Left forelimb (tissue), 1 donor: ENCODE measurements at regions not wholly inside any gene's neighbourhood (a gene's known extent, or its start where the extent isn't known, plus 50 kb on each side); places are given as distances from the start of the nearest gene placed in this dataset.

Experiments
- DNase-seq: peaks from one replicate; pipeline ENCODE4 v3.0.0-alpha.2; 2018; ENCODE audit warnings: low spot score

DNA sequence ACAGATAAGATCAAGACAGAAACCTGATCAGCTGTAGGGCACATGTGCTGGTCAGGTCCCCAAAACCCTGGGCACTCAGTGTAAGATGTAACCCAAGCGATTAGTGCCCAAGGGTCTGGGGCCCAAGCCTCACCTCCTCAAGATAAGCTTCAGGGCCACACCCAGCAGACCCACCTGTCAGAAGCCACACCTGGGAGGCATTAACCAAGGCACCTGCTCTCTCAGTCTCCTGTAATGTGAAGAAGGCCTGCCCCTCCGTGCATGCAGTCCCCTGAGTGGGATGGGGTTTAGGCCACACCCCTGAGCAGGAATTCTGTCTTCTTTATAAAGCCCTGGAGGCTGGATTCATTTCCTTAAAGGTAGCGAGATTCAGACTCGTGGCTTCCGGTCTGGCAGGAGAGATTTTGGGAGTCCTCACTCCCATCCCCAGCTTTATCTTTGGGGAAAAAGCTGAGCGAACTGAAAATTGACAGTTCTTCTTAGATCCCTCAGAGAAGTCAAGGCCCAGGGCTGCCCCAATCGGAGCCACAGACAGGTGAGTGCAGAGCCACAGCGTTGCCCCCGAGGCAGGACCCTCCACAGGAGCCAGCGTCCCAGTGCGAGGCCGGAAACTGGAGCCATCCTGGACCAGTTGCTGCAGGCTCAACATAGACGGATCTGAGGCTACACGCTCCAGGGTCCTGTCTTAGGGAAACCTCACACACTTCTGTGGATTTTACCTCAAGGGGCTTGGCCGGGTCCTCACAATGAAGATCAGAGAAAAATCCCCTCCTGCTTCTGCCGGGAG, 357.6 kb upstream of the IRX4 start:
- no peak for DNase-seq

DNA sequence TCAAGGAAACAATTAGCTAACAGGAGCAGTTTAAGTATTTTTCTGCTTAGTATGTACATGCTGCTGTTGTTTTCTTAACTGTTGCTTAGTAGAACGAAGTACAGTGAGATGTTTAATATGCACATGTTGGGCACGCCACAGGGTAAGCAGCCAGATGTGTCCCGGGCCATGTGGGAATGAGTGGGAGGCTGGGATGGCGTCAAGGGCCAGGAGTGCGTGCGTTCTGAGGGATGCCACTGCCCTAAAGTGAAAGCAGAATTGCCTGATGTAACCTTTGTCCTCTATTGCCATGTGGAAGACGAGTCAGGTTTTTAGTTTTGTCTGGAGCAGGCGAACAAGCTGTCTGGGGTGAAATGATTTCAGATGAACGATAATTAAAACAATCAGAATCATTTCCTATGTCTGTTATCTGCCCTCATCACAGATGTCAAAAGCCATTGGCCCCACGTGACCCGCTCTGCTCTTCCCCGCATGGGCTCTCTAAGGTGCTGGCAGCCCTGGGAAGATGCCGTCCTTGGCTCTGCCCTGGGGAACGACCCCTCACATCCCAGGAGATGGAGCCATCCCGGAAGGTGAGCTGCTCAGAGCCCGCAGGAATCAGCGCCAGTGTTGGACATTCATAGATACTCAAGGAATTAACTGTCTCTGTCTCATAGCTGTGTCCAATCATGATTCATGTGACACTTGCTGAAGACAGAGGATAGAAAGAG, 356.6 kb upstream of the IRX4 start:
- DNase-seq, result no peak

DNA sequence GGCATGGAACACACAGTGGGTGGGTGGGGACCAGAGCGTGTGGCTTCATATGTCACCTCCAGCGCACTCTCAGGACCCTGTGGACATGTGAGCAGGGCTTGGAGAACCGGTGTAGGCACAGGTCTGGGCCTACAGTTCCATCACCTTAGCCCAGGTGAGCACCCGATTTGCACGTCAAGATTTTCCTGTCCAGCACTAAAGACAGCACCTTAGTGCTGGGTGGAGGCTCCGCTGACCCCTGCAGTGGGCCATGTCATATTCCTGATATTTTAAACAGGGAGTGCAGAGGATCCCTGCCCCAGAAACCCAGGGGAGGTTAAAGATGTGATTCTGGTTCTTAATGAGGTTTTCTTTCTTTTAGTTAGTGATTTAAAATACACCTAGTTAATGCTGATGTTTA, 356.0 kb upstream of the IRX4 start:
- DNase-seq, result no peak

DNA sequence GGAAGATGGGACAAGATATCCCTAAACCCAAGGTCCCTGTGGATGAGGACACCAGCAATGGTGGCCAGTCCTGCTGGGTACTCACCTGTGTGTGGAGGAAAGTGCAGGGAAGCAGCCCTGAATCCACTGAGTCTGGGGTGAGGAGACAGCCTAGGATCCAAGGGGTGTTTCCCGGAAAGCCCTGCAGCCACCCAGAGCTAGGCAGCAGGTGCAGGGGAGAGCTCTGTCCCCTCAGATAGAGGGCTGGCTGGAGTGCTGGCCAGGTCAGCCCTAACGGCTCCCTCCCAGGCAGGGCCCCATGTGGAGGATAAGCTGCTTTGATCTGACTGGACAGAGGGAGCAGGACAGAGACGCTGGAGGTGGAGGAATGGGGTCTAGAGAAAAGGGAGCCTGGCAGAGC, 344.7 kb upstream of the IRX4 start:
- no peak for DNase-seq

DNA sequence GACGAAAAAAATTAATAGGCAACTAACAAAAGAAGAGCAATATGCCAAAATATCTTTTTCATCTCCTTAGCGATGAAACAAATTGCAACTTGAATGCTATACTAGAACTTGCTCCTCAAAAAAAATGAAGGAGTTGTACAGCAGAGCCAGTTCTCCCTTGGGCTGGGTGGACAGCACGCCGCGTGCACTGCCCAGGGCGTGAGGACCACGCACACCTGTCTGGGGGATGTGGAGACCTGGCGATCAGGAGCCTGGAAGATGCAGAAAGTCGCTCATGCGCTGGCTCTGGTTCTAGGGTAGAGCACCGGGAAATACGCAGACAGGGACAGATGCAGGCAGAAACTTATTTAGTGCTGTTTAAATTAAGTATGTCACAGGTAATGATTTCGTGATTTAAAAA, 342.0 kb upstream of the IRX4 start:
- DNase-seq, result no peak

DNA sequence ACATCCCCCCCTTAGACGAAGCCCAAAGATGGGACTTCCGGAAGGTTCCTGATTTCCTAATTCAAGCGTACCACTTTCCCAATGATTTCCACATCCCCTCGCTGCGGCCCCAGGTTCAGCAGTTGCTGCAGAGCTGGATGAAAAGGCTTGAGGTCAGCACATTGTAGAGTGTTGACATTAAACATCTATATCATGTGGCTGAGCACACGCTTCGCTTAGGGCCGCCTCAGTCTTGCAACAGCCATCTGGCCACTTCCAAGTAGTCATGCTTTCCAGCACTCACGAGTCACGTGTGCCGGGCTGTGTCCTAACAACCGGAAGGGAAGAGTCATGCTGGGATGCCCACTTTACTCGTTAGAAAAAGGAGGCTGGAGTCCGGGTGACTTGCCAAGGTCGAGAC, 340.6 kb upstream of the IRX4 start:
- DNase-seq, result no peak

DNA sequence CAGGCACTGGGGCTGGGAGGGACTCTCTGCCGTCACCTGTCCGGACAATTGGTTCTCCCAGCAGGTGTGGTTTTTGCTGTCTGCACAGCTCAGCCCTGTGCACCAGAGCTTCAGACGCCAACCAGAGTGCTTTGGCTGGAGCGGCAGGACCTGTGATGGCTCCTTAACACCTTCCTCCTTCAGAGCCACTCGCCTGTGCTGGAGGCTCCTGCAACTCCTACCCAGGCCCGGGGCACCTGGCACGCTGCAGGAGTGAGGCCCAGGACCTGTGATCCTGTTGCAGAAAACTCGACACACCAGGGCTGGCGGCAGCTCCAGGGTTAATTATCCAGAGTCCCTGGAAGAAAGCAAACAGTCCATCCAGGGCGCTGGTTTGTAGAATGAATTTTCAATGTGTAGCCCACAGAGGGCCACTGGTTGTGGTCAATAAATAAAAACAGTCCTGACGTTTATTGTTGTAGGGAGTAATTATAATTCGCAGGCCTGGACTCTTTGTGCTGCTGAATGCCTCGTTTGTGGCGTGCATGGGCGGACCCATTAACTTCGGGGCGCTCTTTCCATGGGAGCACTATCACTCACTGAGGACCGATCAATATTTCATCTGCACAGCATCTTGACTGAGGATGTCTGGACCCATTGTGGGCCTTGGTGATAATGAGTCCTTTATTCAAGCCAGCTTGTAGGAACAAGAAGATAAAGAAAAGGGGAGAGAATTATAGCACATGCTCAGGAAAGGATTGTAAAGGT, 339.7 kb upstream of the IRX4 start:
- no peak for DNase-seq

DNA sequence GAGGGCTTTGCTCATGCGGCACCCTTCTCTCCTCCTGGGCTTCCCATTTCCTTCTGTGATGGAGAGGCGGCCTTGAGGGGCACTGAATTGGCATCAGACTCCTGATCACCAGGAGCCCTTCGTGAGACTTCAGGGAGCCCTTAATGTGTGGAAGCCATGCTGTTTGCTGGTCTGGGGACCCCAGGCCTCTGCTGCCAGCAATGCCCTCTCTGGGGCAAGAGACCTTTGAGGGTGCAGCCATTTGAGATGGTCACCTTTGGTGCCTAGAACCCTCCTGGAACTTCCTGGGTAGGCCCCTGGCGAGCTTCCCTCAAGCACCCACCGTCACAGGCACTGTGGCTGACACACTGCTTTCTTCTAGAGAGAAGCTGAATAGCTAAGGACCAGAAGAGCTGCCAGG, 338.7 kb upstream of the IRX4 start:
- DNase-seq, result no peak

DNA sequence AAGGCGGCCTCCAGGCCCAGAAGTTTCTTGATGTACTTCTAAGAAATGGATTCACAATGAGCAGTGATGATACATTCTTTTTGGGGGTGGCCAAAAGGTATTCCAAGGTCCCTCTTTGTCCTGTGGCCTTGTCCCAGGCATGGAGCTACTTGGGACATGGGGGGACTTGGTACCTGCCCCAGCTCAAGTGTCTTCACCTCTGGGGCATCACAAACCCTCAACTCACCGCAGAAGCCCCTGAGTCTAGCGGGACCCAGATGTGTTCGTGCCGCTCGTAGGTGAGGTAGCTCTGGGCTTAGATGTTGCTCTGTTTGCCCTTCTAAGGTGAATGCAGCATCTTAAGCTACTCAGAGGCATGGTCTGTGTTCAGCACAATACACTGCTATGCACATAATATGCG, 338.0 kb upstream of the IRX4 start:
- no peak for DNase-seq

DNA sequence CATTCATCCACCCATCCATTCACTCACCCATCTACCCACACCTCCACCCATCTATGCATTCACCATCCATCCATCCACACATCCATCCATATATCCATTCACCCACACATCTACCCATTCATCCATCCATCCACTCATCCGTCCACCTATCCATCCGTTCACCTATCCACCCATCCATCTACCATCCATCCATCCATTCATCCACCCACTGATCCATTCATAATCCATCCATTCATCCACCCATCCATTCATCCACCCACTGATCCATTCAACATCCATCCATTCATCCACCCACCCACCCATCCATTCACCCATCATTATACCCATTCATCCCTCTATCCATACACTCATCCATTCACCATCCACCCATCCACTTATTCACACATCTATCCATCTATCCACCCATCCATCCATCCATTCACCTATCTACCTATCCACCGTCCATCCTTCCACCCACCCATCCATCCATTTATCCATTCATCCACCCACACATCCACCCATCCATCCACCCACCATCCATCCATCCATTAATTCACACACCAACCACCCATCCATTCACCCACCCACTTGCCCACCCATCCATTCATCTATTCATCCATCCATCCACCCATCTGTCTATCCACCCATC, 336.5 kb upstream of the IRX4 start:
- no peak for DNase-seq

DNA sequence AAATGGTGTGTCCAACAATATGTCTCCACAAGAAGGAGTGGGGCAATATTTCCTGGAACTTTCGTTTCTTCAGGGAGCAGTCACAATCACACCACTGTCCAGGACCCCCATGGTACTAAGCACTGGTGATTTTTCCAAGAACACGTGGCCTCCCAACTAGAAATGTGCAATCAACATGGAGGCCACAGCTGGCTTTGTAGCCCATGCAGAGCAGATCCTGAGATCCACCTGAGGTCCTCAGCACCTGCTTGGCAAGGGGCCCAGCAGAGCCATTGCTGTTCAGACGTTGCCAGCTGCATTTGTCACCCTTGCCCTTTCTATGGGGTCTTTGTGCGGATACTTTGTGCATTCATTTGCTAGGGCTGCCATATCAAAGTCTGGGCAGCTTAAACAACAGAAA, 334.5 kb upstream of the IRX4 start:
- no peak for DNase-seq

DNA sequence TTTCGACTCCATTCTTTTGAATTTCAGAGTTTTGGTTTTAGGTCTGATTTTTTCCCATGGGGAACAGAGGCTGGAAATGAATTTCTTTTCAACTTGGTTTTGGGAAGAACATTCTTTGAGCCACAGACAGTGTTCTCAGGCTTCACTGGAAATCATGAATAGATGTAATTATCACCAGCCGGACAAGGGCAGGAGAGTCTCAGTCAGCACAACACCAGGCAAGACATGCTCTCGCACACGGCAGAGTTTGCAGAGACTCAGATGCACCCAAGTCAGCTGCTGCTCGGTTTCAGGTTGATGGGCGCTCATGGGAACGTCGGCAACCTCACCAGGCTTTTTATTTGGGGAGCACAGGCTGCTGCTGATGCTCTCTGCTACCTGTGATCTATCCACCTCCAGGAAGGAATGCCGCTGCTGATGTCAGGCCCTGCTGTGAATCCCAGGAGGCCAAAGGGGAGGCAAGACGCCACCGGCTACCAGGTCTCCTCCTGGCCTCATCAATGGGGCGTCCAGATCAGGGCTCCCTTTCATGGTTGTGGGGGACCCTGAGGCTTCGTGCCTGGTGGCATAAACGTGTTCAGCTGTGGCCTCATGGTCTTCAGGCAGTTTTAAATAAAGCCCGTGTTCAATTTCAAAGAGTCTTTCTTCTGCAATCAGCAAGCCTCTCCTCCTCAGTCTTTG, 332.3 kb upstream of the IRX4 start:
- DNase-seq, result no peak

DNA sequence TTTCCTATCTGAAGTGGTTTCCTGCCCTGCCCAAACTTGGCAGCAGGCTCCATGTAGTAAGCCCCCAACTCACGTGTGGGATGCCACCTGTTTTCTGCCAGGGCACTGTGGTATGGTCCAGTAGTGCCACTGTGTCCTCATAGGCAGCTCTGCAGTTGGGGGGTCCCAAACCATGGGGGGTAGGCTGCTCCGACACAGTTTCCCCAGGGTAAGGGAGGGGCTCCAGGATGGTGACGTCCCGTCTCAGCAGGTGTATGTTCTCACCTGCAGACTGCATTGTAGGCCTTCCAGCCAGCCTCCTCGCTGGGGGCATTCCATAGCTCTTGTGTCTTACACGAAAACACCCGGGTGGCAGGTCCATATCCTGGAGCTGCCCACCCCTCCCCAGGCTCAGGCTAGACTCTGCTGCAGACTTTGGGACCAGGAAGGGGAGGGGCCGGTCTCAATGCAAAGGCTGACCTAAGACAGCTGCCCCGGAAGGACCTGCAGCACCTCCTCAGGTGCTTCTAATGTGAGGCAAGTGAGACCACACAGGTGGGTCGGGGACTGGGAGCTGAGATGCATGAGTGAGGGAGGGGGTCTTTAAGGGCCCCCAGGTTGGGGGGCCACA, 330.5 kb upstream of the IRX4 start:
- no peak for DNase-seq

DNA sequence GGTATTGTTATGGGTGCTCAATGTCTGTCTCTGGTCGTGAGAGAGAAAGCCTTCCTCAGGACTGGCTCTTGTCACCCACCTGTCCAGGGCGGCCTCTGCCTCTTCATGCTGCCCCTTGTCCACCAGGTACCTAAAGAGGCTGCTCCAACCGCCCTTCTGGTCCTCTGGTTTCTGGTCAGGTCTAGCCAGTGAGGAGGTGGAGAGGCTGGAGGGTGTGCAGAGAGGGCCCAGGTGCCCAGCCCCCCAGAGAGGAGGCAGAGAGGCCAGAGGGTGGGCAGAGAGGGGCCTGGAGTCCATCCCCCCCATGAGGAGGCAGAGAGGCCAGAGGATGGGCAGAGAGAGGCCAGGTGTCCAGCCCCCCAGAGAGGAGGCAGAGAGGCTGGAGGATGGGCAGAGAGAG, 329.8 kb upstream of the IRX4 start:
- no peak for DNase-seq

DNA sequence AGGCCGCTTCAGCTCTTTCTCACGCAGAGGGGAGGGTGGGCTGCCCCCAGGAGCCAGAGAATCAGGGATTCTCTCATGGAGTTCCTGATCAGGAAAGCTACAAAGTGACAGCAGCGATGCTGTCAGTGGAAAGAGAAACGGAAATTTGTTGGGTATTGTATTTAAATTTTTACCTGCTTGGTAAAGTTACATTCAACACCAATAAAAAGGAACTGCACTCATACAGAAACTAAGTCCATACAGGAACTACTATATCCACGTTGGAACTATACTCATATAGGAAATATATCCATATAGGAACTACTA, 325.5 kb upstream of the IRX4 start:
- no peak for DNase-seq

DNA sequence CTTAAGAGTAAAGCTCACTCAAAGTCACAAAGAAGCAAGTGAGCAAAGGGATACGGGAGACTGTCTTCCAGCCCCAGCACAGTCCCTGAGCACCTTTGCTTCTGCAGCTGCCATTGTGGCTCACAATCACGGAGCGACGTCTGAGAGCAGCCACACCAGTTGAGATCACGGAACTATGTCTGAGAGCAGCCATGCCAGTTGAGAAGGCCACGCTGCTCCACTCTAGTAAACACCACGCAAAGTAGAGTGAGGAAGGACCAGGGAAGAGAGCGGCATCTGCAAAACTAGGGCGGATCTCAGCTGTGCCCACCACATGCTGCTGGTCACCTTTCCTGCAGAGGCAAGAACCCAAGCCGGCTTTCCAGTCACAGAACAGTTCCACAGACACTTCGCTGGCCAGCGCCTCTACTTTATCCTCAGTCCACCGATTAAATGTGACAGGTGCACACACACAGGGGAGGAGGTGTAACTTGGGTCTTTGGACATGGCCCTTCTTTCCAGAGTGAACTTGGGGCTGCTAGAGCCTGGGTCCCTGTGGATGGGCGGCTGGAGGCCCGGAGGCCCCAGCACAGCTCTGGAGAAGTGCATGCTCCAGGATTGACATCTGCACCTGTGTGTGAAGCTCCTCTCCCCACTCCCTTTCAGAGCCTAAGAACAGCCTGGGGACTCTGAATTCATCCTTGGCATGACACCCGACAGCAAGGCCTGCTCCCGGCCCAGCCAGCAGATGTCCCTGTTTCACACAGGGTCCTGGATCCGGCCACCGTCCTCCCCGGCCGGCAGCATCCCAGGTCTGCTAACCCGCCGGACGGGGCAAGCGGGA, 324.9 kb upstream of the IRX4 start:
- no peak for DNase-seq

DNA sequence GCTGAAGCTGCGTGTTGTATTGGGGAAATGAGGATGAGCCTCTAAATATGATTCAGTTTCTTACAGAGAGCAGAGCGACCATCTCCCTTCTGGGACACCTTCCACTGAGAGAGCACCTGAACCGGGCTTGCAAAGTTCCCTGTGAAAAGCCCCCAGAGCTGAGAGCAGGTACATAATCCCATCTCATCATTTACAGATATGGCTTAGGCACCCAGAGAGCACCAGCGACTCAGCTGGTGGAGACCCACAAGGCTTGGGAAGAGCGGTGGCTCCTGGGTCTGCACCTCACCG, 324.3 kb upstream of the IRX4 start:
- no peak for DNase-seq

DNA sequence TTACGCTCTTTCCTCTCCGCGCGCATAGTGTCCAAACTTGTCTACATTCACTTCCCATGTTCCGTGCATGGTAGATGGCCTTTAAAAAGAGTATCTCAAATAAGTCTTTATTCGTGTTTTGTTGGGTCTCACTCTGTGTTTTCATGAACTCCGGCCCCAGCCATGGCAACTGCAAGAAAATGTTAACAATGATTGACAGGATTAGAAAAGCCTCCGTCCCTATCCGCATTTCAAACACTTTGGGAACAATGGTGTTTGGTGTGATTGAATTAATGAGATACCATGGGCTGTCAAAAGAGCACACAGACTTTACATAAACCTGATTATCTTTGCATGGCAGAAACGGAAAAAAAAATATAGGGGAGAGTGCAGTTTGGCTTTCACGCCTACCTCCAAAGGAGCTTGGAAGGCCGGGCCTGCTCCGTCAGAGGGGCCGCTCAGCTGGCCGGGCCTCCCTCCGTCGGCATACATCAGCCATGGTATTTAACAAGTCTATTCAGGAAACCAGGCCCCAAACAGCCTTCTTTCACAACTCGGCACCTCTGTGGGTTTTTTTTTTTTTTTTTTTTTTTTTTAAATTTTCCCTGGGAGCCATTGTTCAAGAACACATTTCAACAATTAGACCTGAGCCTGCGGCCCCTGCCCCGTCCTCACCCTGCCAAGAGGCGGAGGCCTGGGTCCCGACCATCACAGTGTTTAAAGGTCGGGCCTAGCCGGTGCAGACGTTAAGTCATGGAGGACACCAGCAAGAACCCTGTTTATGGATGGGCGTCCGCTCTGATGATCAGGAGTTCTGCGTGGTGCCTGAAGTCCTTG, 323.8 kb upstream of the IRX4 start:
- DNase-seq, result no peak

DNA sequence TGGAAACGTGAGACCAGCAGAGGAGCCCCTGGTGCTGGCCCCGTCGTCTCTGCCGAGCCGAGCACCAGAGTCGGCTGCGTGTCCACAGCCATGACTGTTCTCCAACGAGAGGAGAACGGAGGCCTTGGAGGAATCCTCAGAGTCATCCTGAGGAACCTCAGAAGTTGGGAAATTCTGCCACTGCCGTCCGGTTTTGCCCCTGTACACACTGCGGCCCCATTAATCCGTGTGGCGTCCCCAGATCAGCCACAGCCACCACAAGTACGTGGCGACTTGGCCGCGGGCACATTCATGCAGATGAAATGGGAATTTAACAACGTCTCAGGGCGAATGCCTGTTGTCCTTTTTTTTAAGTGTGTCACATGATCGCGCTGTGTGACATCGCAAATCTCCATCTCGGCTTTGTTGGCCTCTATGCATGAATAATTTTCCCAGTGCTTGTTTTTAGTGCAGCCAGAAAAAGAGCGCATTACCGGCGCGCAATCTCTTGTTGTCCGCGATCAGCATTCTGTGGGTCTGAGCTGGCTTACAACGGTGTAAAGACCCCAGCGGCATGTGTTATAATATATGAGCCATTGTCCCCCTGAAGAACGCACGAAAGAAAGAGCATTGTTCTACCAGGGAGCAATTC, 323.0 kb upstream of the IRX4 start:
- no peak for DNase-seq

DNA sequence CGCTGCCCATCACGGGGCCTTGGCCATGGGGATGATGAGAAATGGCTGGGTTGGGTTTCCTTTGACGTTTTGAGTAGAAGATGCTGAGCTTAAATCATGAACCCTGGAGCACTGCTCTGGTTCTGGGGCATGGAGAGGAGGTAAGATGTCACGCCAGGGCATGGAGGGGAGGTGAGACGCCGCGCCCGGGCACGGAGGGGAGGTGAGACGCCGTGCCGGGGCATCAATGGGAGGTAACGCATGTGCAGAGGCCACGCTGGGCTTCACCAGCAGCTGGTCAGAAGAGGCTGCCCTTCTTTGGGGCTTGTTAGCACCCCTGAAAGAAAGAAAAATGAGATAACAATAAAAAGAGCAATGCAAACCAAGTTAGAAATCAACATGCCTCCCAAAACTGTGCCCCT, 322.5 kb upstream of the IRX4 start:
- no peak for DNase-seq
